ENCODE measurements at regions not wholly inside any gene's neighbourhood (a gene's known extent, or its start where the extent isn't known, plus 50 kb on each side); places are given as distances from the start of the nearest gene placed in this dataset.
"Not testable (repeated sequence)": the region's sequence is repeated elsewhere in the genome, so short reads cannot be mapped to it uniquely, and the experiment has no call there.

DNA sequence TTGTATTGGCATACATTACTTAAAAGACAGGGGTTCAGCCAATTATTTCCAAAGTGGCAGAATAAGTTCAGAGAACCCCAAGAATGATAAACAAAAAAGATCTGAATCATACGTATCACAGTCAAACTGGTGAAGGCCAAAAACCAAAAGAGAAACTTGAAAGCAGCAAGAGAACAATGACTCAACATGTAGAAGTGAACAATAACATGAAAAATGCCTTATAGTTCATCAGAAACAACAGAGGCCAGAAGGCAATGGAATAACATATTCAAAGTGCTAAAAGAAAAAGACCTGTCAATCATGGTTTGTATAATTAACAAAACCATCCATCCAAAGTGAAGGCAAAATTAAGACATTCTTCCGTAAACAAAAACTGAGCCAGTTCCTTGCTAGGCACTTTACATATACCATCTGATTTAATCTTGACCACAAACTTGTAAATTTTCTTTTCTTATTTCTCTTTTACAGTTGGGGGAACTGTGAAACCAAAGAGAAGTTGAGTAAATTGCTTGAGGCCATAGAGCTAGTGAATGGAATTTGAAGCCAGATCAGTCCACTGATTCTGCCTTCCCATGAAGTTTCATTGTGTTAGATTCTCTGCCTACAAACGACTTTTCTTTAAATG is 232.1 kb upstream of the SEL1L start:
- DNase-seq = no peak

DNA sequence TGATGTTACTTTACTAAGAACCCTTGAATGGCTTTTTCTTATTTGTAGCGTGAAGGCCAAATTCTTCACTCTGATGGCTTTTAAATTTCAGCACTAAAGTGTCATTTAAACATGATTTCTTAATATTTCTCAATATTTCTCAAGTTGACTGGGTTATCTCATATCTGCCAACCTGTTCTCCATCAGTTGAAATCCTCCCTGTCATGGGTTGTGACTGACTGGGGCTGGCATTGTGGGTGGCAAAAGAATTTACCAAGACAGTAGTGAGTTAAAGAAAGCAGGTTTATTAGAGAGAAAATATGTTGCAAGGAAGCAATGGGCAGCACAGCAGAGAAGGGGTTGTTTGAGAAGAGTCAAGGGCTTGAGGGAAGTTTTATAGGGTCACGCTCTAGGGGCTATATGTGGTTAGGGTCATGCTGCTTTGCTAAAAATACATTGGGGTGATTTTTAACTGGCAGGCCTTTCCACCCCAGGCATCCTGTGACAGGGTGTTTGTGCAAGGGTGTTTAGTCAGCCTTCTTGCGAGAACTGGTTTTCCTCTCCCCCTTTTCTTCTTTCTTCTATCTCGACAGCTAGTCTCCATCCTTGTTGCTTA is 232.8 kb upstream of the SEL1L start:
- DNase-seq = no peak

GRCh38 chr14:81767266-81767995 is 233.8 kb upstream of the SEL1L start:
- DNase-seq = no peak

DNA sequence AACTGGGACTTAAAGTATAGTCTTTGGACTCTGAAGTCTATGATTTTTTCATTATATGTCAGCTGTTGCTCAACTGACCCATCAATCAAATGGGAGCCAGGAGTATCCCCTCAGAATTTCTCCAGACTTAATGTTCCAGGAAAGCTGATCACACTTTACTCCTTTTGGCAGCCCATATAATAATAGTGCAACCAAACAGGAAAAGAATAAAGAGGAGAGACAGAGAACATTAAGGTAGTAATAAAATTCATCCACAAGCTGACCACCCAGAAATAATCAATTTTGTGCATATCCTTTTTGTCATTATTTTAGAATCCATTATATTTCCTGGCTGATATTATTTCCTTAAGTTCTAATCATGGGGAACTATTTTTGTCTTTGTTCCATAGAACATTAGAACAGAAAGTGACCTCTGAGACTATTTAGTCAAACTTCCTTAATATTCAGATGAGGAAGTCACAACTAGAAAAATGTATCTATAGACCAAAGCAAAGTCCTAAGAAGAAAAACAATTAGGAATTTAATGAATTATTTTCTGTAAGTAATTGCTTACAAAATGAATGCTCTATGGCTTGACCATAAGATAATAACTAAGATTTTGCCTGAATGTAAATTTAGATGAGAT is 238.1 kb upstream of the SEL1L start:
- no peak for DNase-seq

DNA sequence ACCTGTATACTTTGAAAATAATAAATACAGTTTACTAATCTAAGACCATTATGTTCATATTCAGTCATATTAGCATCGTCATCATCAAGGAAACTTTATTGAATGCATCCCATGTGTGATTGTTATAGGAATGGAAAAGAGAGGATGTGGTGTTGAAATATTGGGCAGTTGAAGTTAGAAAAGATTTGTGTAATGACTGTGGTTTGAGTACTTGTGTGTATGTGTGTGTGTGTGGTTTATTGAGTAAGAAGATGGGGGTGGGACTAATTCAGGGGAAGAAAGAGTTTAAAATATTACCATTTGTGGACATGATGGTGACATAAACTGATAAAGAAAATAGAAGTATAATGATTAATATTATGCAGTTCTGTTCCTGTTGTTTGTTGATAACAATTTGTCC is 238.7 kb upstream of the SEL1L start:
- no peak for DNase-seq

DNA sequence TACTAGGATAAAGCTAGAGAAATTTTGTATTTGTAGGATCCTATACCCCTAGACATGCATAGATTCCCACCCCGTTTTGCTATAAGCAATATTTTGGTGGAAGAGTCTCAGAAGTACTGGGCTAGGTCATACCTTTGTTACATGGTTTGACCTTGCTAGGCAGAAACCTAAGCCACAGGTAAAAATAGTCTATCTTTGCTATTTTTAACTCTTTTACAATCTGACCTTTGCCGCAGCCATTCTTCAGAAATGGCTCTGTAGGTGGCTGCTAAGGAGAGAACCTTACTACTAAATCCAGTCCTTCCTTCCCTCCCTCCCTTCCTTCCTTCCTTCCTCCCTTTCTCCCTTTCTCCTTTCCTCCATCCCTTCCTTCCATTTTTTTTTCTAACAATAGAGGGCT is 242.9 kb upstream of the SEL1L start:
- DNase-seq = no peak

- DNase-seq = not testable (repeated sequence)
Observed at GRCh38 chr14:81781798-81782197, 248.1 kb upstream of the SEL1L start.

DNA sequence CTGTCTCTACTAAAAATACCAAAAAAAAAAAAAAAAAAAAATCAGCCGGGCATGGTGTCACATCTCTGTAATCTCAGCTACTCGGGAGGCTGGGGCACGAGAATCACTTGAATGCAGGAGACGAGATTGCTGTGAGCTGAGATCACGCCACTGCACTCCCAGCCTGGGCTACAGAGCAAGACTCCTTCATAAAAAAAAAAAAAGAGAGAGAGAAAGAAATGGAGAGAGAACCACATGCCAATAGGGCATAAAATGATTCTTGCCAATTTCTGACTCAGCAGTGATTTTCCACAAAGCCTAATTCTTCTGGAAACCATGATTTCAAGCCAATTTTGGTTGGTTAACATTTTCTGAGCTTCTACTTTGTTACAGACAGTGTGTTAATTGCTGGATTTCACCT is 250.4 kb upstream of the SEL1L start:
- DNase-seq = no peak

- DNase-seq = no peak
Observed at GRCh38 chr14:81797315-81797714, 263.7 kb upstream of the SEL1L start.

- no peak for DNase-seq
Observed at GRCh38 chr14:81801921-81802320, 268.3 kb upstream of the SEL1L start.

GRCh38 chr14:81802341-81802740 is 268.7 kb upstream of the SEL1L start:
- DNase-seq = no peak

DNA sequence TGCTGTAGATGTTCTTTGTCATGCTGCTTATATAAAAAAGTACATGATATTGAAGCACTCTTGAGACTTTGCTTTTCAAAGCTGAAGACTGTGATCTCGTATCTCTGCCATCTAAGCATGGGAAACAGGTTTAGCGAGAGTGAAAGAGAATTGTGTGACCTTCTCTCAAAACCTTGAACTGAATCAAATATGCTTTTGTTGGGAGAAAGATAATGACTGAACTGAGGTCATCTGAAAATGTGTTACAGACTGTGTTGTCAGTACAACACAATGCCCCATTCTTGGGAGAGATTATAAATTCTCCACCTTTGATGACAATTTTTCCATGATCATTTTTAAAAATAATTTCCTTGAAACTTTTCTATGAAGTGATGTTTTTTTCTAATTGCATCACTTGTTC is 272.1 kb upstream of the SEL1L start:
- no peak for DNase-seq

- DNase-seq = no peak
Observed at GRCh38 chr14:81811705-81812269, 278.1 kb upstream of the SEL1L start.

- no peak for DNase-seq
Observed at GRCh38 chr14:81818271-81818670, 284.6 kb upstream of the SEL1L start.

DNA sequence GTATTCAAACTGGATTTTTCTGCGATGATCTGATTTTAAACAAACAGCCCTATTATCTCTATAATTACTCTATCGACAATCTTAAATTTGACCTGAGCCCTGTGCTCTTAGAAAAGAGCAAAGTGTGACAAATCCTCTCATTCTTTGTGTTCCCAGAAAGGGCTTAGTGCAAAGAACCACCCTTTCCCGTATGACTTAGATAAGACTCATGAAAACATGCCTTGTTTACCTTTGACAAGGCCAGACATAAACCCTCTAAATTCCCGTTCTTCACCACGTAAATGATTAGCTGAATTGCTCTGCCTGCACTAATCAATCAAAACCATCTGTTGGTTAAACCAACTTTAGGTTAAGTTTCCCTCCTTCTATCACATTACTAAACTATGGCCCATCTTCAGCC is 285.7 kb upstream of the SEL1L start:
- DNase-seq = no peak

DNA sequence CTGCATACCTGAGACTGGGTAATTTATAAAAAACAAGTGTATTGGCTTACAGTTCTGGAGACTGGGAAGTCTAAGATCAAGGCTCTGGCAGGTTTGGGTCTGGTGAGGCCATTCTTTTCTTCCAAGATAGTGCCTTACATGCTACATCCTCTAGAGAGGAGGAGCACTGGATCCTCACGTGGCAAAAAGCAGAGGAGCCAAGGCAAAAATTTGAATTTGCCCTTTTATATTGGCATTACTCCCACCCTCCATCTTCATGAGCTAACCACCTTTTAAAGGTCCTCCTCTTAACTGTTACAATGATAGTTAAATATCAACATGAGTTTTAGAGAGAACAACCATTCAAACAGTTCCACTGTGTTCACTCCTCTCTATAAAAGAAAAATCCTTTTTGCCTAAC is 286.3 kb upstream of the SEL1L start:
- no peak for DNase-seq

DNA sequence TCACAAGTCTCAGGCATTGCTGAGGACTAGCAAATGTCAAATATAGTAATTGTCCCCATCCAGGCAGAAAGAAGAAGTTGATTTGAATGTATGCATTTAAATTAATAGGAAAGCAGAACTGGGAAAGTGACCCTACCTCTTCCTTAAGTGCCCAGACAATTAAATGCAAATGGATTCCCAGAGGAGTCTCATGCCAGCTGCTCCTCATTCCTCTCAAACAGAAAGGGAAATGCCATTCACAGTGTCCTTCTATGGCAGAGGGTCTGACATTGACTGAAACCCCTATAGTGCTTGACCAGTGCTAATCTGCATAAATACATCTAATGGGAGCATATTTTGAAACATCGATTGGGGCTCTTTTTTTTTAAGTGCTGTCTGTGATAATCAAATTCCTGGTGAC is 292.4 kb upstream of the SEL1L start:
- DNase-seq = no peak

- DNase-seq = peak; percentile 60
Observed at GRCh38 chr14:81829447-81829846, 295.8 kb upstream of the SEL1L start.

DNA sequence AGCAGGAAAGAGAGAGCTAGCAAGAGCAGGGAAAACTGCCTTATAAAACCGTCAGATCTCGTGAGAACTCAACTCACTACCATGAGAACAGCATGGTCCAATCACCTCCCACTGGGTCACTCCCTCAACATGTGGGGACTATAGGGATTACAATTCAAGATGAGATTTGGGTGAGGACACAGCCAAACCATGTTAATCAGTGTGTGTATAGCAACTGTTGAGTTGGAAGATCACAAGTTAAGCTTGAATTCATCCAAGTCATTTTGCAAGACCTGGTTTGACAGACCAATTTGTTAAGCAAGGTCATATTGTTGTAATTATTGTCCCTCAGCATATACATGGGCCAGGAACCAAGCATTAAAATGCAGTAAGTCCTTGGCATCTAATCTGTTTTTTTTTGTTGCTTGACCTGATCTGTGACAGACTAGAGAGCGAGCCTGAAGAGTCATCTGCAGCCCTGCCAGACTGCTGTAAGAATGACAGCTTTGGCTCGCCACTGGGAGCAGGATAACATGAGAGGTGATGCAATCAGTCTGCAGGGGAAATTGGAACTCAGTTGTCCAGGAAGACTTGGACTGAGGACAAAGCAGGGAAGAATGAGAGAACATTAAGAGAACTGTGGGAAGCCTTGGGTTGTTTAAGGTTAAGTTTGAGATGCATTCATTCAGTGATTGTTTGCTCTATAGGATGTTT is 297.6 kb upstream of the SEL1L start:
- DNase-seq = no peak

DNA sequence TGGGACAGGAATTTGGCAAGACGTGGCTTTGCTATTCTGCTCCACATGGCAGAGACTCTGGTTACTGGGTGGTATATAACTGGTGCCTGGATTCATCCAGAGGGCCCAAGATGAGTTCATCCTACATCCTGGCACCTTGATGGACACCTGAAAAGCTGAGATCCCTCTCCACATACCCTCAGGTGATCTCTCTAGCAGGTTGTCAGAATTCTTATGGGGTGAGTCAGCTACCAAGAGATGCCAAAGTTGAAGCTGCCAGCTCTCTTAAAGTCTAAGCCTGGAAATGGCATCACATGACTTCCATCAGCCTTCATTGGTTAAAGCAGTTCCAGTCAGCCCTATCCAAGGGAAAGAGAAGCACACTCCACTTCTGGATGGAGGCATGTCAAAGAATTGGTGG is 300.7 kb upstream of the SEL1L start:
- no peak for DNase-seq

- no peak for DNase-seq
Observed at GRCh38 chr14:81837304-81837703, 303.7 kb upstream of the SEL1L start.

DNA sequence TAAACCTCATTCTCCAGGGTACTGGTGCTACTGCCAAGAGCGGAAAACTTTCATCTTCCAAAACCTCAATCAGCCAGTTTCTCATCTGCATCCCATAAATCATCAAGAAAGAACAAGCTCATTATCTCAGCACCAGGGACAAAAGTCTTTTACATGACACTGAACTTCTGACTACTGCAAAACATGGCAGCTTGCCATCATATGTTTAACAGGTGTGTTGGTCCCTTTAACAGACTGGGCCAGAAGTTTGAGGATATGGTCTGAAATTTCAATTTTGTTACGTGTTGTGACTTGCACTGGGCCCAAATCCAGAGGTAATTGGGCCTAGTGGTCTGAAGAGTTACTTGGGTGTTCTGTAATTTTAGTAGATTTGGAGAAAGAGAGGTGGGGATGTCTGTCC is 305.4 kb upstream of the SEL1L start:
- no peak for DNase-seq

DNA sequence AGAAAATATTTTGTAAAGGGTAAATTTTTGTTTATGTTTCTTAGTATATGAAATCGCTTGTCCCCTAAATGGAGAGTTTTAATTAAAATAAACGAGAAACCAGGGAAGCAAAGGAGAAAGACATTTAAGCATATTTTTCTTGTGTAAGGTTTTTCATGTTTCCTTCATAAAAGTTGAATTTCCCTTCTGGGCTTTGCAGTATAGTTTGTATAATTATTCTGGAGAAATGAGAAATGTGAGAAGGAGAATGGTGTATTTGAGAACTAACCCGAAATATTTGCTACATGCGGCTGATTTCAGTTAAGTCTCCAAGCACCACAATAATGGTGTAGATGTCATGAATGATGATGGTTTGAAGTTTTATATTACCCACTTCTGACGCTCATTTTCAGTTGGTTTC is 307.7 kb upstream of the SEL1L start:
- DNase-seq = no peak

Measured in activated effector memory CD4-positive, alpha-beta T cell treated with anti-CD3 and anti-CD28 coated beads, Interleukin-2, amount 50 U/mL, for 16 hours (primary cell).